AG09309 (cell line): ENCODE measurements at regions not wholly inside any gene's neighbourhood (a gene's known extent, or its start where the extent isn't known, plus 50 kb on each side); places are given as distances from the start of the nearest gene placed in this dataset.
"Not testable (repeated sequence)": the region's sequence is repeated elsewhere in the genome, so short reads cannot be mapped to it uniquely, and the experiment has no call there.

Experiments used
- DNase-seq: peaks from one replicate; pipeline ENCODE4 v3.0.0-alpha.2; 2010; ENCODE audit warnings: low read depth
- H3K4me3 ChIP-seq: 2 replicates; pipeline ENCODE4 v1.5.1; 2011; ENCODE audit warnings: mild to moderate bottlenecking, low read depth, low read length, moderate library complexity; ENCODE audit not compliant: control insufficient read depth
- CTCF ChIP-seq: IDR thresholded peaks from 2 replicates; pipeline ENCODE4 v1.5.1; 2011; ENCODE audit warnings: mild to moderate bottlenecking, low read depth, low read length, inconsistent platforms; ENCODE audit not compliant: insufficient read depth, control insufficient read depth; ENCODE audit errors: missing control alignments

DNA sequence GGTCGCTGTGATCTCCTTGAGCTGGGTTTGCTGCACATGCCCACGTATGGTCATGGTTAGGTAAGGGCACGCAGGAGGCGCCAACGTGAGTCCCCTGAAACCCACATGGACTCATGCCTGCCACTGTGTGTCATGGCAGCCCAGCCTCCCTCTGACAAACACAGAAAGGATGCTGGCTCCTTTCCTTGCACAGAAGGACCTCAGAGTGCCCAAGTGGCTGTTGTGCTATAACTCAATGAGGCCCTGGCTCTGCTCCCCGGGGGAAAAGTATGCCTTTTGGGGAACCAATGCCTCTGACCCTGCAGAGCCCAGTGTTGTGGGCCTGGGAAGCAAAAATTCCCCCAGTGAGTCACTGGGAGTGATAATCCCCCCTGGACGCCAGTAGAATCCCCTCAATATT is 233.9 kb downstream of the VAPA start:
- DNase-seq, result no peak
- H3K4me3 ChIP-seq, result no peak overlapping the region
- no peak for TF ChIP-seq CTCF

GRCh38 chr18:10148189-10148929 is 234.5 kb downstream of the VAPA start:
- no peak for DNase-seq
- H3K4me3 ChIP-seq, result no peak overlapping the region
- no peak for TF ChIP-seq CTCF

DNA sequence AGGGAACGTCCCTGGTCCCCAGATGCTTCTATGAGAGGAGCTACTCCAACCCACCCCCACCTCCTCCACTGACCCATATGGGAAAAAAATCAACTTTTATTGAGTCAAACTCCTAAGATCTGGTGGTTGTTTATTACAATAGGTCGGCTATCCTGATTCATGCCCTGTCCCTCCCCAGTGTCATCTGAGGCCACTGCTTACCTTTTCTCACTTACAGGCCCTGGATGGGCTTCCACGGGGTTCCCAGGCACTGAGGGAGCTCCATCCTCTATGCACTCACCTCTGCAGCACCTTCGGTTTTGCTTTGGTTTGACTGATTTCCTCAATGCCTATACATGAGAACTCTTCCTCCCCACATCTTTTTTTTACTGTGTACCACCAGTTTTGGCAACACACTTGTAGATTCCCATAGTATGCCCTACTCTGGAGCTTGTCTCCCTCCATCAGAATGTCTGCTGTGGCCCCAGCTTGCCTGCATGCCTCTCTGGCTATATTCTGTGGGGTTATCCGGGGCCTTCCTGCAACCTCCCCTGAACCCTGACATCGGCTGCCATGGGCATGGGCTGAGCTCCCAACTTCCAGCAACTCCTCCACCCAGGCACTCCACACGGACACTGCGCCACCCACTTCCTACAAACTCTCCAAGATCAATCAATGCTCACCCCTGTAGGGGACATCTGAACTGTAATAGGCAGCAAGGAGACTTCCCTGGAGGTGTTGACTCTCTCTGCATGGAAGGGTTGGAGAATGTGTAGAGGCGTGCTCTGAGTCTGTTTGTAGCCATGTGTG is 236.1 kb downstream of the VAPA start:
- no peak overlapping the region for H3K4me3 ChIP-seq
- TF ChIP-seq CTCF, result no peak
- DNase-seq, result no peak

- DNase-seq, H3K4me3 ChIP-seq: not testable (repeated sequence)
These were observed 236.8 kb downstream of the VAPA start for GRCh38 chr18:10150576-10150975.

- no peak for DNase-seq
These were observed 238.7 kb downstream of the VAPA start for GRCh38 chr18:10152475-10152874.

GRCh38 chr18:10153924-10154752 is 240.3 kb downstream of the VAPA start:
- H3K4me3 ChIP-seq, result no peak overlapping the region
- no peak for TF ChIP-seq CTCF

More at GRCh38 chr18:10152475-10152874, 238.7 kb downstream of the VAPA start:
- TF ChIP-seq CTCF, result no peak
- no peak overlapping the region for H3K4me3 ChIP-seq

More at GRCh38 chr18:10153924-10154752, 240.3 kb downstream of the VAPA start:
- no peak for DNase-seq
